HG02884 (cell line): ENCODE measurements at regions not wholly inside any gene's neighbourhood (a gene's known extent, or its start where the extent isn't known, plus 50 kb on each side); places are given as distances from the start of the nearest gene placed in this dataset.

Experiments used
- ATAC-seq: cut with Tn5 transposase; IDR thresholded peaks from one replicate; pipeline ENCODE4 v1.9.1; 2021; ENCODE audit warnings: mild to moderate bottlenecking, moderate library complexity; ENCODE audit not compliant: unreplicated experiment

- ATAC-seq: no peak
These were observed 231.0 kb downstream of the ALG10B start for GRCh38 chr12:38547586-38547985.

GRCh38 chr12:38555620-38556591 is 239.3 kb downstream of the ALG10B start:
- ATAC-seq: no peak

- no peak for ATAC-seq
These were observed 240.1 kb downstream of the ALG10B start for GRCh38 chr12:38556647-38557046.

- ATAC-seq: no peak
These were observed 268.5 kb downstream of the ALG10B start for GRCh38 chr12:38585086-38585485.

GRCh38 chr12:38586789-38587188 is 270.2 kb downstream of the ALG10B start:
- no peak for ATAC-seq

GRCh38 chr12:38587594-38587993 is 271.0 kb downstream of the ALG10B start:
- no peak for ATAC-seq

- no peak for ATAC-seq
These were observed 272.2 kb downstream of the ALG10B start for GRCh38 chr12:38588624-38589305.

GRCh38 chr12:38589306-38589632 is 272.7 kb downstream of the ALG10B start:
- ATAC-seq: no peak

GRCh38 chr12:38601949-38602348 is 285.4 kb downstream of the ALG10B start:
- no peak for ATAC-seq
